ENCODE measurements at regions not wholly inside any gene's neighbourhood (a gene's known extent, or its start where the extent isn't known, plus 50 kb on each side); places are given as distances from the start of the nearest gene placed in this dataset.

DNA sequence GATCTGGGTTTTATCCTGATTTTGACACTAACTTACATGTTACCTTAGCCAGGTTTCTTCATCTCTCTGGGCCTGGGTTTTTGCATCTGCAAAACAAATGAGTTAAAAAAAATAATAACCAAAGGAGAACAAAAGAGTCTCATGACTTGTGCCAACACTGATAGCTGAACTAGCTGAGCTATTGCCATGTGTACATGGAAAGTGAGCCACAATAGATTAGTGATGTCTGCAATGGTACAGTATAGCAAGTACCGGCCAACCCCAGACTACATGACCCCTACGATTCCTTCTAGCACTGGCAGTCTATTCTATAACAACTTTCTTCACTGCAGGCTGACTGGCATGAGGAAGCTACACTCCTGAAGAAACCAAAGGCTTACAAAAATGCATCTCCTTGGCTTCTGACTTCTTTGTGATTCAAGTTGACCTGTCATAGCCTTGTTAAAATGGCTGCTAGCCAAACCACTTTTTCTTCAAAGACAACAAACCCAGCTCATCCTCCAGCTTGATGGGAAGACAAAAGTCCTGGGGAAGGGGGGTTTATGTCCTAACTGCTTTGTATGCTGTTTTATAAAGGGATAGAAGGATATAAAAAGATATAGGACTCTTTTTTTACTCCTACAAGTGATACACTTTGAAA, 123.7 kb downstream of the DAD1 start:
- TF ChIP-seq, protein P1, sequence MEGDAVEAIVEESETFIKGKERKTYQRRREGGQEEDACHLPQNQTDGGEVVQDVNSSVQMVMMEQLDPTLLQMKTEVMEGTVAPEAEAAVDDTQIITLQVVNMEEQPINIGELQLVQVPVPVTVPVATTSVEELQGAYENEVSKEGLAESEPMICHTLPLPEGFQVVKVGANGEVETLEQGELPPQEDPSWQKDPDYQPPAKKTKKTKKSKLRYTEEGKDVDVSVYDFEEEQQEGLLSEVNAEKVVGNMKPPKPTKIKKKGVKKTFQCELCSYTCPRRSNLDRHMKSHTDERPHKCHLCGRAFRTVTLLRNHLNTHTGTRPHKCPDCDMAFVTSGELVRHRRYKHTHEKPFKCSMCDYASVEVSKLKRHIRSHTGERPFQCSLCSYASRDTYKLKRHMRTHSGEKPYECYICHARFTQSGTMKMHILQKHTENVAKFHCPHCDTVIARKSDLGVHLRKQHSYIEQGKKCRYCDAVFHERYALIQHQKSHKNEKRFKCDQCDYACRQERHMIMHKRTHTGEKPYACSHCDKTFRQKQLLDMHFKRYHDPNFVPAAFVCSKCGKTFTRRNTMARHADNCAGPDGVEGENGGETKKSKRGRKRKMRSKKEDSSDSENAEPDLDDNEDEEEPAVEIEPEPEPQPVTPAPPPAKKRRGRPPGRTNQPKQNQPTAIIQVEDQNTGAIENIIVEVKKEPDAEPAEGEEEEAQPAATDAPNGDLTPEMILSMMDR (IDR thresholded peaks at IDR 0.05) = no peak
- no peak for TF ChIP-seq EZH2 (IDR thresholded peaks at IDR 0.05; ENCODE audit: borderline replicate concordance, insufficient read depth, low read depth, low read length, poor library complexity, severe bottlenecking)
